AG09309 (cell line): ENCODE measurements at regions not wholly inside any gene's neighbourhood (a gene's known extent, or its start where the extent isn't known, plus 50 kb on each side); places are given as distances from the start of the nearest gene placed in this dataset.

Source experiments
- DNase-seq: peaks from one replicate; pipeline ENCODE4 v3.0.0-alpha.2; 2010; ENCODE audit warnings: low read depth
- H3K4me3 ChIP-seq: 2 replicates; pipeline ENCODE4 v1.5.1; 2011; ENCODE audit warnings: mild to moderate bottlenecking, low read depth, low read length, moderate library complexity; ENCODE audit not compliant: control insufficient read depth
- TF ChIP-seq, protein P1 (sequence below): IDR thresholded peaks from 2 replicates; pipeline ENCODE4 v1.5.1; 2011; ENCODE audit warnings: mild to moderate bottlenecking, low read depth, low read length, inconsistent platforms; ENCODE audit not compliant: insufficient read depth, control insufficient read depth; ENCODE audit errors: missing control alignments

DNA sequence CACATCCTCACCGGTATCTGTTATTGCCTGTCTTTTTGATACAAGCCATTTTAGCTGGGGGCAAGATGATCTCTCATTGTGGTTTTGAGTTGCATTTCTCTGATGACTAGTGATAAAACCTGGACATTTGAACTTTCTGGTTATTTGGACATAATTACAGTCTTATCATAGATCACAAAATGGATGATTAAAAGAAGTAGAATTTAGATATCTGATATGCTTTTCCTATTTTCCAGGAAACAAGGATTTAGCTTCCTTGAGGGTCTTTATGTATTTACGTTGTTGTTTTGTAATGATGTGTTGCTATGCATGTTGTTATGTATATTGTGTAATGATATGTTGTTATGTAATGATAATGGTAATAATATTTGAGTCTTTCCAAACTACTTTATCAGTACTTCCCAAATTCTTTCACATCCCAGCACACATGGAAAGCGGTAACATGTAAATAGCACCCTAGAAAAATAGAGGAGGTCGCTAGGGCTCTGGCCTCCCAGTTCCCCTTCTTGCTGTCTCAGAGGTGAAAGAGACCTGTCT lies 53.8 kb downstream of the GJD2 start:
- no peak for DNase-seq
- TF ChIP-seq, protein P1, sequence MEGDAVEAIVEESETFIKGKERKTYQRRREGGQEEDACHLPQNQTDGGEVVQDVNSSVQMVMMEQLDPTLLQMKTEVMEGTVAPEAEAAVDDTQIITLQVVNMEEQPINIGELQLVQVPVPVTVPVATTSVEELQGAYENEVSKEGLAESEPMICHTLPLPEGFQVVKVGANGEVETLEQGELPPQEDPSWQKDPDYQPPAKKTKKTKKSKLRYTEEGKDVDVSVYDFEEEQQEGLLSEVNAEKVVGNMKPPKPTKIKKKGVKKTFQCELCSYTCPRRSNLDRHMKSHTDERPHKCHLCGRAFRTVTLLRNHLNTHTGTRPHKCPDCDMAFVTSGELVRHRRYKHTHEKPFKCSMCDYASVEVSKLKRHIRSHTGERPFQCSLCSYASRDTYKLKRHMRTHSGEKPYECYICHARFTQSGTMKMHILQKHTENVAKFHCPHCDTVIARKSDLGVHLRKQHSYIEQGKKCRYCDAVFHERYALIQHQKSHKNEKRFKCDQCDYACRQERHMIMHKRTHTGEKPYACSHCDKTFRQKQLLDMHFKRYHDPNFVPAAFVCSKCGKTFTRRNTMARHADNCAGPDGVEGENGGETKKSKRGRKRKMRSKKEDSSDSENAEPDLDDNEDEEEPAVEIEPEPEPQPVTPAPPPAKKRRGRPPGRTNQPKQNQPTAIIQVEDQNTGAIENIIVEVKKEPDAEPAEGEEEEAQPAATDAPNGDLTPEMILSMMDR: no peak
- H3K4me3 ChIP-seq: no peak overlapping the region

DNA sequence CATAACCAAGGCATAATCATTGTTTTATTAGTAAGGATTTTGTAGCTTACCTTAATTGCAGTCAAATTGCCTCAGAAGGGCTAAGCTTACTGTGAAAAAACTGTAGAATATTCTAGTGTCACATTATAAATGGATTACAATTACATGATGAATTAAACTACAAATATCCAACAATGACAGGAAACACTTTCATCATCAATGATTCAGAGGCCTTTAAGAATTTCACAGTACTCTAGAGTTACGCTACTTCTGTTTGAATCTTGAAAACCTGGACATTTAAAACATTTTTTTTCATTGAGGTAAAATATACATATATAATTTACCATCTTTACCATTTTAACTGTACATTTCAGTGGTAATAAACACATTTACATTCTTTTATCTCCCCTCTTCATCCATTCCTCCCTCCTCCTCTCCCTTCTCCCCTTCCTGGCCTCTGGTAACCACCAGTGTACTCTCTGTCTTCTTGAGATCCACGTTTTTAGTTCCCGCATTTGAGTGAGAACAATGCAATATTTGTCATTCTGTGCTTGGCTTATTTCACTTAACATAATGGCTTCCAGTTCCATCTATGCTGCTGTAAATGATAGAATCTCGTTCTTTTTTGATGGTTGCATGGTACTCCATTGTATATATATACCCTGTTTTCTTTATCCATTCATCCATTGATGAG lies 54.7 kb downstream of the GJD2 start:
- no peak for DNase-seq
- no peak overlapping the region for H3K4me3 ChIP-seq
- TF ChIP-seq, protein P1: no peak

DNA sequence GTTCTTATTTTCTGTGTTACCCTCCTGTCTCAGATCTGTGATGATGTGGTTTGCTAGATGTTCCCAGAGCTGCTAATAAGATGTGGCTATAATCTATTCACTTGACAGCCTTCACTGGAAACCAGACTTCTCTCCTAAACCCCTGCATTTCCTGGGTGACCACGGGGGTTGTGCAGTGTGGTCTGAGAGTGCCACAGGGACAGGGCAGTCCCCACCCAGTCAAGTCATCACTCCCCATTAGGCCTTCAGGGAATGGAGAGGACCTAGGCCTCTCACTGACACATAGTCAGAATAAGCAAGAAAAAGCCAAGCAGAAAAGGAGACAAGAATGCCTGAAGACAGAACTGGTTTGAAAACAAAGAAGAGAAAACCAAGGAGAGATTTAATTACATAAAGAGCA lies 58.3 kb downstream of the GJD2 start:
- TF ChIP-seq, protein P1: no peak
- H3K4me3 ChIP-seq: no peak overlapping the region
- DNase-seq: no peak

DNA sequence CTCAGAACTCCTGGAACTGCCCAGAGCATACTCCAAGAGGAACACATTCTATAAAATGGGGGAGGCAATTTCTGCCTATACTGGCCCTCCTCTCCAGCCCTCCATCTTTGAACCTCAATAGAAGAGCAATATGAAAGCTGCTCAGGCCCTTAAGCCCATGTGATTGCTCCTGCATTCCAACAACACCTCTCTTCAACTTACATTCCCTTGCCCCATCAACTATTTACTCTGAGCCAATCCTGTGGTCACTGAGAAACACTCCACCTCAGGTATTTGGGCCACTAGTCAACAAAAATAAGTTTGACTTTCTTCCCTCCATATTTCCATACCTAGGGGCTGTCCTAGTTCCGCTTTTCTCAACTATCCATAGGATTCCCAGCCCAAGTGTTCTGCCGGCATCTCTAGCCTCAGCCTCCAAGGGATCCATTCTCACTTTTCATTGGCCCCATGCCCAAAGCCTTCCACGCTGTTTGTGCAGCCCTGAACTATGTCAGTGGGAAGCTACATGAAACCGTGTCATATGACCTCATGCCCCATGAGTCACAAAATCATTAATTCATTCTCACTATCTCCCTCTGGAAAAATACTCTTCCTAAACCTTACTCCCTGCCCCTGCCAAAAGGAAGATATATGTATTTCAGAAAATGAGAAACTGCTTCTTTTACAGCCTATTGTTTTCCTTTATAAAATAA lies 61.6 kb downstream of the GJD2 start:
- TF ChIP-seq, protein P1: no peak
- no peak for DNase-seq

DNA sequence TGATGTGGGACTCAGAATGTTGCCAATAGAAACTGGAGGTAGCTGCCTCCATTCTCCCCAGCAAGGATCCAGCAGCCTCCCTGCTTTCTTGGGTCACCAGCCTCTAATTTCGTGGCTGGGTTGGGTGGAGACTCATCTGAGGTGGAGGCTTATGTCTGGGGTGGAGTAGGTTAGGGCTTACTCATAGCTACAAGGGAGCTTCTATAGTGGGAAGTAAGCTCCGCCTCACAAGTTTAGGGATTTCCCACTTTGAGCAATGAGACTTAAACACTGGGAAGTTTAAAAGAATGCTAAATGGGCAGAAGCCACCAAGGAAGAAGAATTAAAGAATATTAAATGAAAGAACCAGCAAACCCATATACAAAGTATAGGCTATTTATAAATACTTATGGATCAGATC lies 63.8 kb downstream of the GJD2 start:
- TF ChIP-seq, protein P1: no peak
- no peak overlapping the region for H3K4me3 ChIP-seq
- no peak for DNase-seq

More for the DNA sequence above, 61.6 kb downstream of the GJD2 start:
- no peak overlapping the region for H3K4me3 ChIP-seq

DNA sequence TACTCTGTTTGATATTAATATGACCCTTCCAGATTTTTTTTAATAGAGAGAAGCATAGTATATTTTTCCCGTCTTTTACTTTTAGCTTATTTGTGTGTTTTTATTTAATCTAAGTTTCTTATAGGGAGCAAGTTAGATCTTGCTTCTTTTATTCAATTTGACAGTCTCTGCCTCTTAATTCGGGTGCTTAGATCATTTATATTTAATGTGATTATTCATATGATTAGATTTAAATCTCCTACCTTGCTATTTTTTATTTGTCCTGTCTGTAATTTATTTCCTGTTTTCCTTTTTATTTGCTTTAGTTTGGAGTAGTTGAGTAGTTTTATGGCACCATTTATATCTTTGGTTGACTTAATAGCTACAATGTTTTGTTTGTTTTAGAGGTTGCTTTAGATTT lies 66.1 kb downstream of the GJD2 start:
- no peak for DNase-seq
- H3K4me3 ChIP-seq: no peak overlapping the region
- TF ChIP-seq, protein P1: no peak
